DMS53 (cell line): ENCODE measurements at regions not wholly inside any gene's neighbourhood (a gene's known extent, or its start where the extent isn't known, plus 50 kb on each side); places are given as distances from the start of the nearest gene placed in this dataset.

Experiments
- DNase-seq: peaks from one replicate; lab custom pipeline; 2025; lab: John Stamatoyannopoulos, UW

DNA sequence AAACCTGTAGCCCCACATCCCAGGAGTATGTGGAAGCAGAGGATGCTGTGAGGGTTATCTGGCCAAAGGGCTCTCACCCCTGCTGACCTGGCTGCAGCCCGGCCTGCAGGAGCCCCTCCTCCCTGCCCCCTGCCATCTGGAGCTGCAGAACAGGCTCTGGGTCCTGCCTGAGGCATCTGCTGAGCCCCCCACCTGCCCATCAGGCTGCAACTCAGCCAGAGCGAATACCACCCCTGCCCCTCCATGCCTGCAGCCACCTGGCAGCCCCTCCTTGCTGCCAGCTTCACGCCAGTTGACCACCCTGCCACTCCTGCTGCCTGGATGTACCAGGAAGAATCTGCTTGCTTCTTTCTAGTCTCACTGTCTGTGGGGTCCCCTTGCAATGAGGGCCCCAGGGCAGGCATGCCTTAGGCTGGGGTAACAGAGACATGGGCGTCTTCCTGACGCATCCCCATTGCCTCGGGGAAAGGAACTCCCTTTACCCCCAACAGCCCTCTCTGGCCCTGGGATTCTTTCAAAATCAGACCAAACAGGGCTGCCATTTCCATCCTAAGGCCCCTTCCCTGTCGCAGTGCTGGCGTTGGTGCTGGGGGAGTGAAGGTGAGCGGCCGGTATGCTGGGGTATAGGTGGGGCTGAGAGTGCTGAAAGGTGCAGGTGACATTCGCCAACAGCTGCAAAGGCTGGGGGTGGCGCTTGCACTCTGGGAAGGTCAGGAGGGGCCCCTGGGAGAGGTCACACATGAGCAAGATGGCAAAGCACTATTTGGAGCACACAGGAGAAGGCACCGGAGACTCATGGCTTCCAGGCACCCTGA is 1334.6 kb downstream of the TBC1D22A start:
- no peak for DNase-seq

DNA sequence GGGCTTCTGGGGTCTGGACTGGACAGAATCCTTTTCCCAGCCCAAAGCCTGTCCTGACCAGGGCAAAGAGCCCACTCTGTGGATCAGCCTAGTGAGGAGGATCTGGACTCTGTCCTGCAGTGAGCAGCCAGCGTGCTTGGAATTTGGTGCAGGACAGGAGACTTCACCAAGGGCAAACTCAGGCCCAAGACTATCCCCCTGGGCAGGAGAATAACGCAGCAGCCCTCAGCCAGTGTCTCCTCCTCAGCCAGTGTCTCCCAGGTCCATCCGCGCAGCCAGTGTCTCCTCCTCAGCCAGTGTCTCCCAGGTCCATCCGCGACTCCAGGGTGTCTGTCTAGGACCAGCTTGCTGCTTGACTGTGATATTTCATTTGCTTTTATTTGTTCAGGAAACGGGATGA is 1334.0 kb downstream of the TBC1D22A start:
- DNase-seq = no peak

DNA sequence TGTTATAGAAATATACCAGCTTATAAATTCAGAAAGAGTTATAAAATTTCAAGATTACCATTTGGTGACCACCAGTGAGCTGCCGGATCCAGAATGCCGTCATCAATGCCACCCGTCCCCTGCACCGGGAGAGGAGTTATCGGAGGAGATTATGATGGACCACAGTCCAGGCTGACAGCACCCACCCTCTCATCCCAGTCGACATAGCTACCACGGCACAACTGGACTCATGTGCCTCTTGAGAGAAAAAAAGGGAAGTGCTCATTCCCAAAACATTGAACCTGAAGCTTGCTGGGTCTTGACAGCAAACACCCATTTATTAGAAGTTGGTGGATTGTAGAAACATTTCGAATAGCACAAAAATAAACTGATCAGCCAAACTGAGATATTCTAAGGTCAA is 1331.5 kb downstream of the TBC1D22A start:
- DNase-seq = no peak

DNA sequence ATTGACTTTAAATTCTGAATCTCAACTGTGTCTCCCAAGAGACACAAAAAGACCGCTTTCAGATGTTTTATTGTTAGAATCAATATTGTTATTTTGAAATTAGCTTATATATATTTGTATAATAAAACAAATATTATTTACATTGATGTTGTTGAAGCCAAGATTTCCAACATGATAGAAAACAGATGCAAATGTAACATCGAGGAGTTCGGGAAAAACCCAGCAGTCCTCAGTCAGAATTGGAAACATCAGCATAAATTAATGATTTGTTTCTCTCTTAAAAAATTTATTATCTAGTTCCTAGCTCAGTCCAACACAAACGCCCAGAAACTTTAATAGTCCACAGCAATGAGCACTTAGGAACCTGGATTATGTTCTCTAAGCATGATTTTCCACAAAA is 1330.4 kb downstream of the TBC1D22A start:
- no peak for DNase-seq

DNA sequence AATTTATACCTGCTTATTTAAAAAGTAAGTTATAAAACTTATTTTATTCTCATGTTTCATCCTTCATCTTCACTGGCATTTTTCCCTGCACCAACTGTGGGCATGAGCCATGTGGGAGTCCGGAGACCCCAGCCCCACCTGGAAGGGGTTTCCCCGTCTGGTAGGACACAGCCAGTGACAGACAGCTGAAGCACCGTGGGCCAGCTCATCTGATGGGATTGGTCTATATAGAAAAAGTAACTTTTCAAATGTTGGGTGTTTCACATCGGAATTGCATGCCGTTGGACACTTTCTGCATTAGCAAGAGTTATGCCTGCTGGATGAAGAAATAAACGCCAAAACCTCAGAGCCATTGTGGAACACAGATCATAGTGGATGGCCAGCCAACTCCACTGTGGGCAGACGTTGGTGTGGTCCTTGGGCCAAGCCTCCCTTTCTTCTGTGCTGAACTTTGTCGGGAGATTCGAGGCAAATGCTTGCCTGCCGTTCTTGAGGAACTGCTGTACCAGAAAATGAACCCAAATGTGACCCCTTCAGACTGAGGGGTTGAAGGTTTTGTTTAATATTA is 1329.3 kb downstream of the TBC1D22A start:
- no peak for DNase-seq

DNA sequence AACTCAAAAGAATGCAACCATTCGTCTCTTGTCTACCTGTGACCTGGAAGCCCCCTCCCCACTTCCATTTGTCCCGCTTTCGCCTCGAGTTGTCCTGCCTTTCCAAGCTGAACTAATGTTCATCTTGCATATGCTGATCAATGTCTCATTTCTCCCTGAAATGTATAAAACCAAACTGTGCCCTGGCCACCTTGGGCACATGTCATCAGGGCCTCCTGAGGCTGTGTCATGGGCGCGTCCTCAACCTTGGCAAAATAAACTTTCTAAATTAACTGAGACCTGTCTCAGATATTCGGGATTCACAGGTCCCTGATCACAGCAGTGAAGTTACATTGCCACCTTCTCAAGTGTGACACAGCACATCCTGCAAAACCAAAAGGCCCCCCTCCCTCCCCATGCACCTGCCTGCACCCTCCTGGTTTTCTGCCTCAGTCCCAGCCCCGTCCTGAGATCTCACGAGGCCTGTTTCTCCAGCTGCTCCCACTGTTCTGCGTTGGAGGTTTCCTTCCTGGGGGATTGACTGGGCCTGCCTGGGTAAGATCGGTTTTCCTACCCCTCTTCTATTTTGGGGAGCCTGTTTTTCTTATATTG is 1328.7 kb downstream of the TBC1D22A start:
- DNase-seq = no peak

DNA sequence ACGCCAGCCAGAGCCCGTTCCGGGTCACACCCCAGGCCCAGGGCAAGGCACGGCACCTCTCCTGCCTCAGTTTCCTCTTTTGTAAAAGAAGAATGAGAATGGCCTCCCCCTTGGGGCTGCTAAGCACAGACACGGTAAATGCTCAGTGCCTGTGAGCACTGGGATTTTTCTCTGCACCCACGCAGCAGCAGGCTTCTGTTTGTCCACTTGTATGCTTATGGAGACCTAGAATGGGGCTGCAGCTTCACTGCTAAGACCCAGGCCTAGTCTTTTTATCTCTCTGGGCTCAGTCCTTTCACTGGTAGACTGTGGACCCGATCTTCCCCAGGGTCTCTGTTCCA is 1327.9 kb downstream of the TBC1D22A start:
- DNase-seq = no peak

DNA sequence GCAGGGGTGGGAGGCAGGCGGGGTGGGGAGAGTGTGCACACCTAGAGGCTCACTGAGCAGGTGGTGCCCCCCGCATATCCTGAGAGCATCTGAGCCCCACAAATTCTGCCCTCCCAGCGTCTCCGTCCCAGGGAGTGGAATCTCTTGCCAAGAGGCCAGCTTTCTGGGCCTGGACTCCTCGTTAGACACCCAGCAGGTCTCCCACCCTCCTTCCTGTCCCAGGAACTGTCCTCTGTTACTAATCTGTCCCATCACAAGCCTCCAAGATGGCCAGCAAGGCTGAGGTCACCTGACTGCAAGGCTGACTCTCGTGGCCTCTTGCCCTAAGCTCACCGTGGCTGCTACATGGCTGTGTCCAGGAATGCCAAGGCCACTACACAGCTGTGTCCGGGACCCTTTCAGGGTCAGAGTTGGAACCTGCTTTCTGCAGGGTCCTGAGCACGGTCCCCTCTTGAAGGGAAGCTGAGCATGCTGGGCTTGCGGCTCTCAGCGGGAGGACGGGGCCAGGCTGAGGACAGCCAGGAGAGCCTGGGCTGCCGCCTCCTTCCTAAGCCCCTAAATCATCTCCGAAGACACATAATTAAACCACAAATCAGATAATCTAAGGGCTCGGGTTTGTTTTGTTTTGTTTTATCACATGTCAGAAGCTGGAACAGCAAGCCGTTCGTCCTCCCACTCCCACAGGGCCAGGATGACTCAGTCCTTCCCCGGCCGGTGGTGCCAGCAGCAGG is 1327.3 kb downstream of the TBC1D22A start:
- no peak for DNase-seq

DNA sequence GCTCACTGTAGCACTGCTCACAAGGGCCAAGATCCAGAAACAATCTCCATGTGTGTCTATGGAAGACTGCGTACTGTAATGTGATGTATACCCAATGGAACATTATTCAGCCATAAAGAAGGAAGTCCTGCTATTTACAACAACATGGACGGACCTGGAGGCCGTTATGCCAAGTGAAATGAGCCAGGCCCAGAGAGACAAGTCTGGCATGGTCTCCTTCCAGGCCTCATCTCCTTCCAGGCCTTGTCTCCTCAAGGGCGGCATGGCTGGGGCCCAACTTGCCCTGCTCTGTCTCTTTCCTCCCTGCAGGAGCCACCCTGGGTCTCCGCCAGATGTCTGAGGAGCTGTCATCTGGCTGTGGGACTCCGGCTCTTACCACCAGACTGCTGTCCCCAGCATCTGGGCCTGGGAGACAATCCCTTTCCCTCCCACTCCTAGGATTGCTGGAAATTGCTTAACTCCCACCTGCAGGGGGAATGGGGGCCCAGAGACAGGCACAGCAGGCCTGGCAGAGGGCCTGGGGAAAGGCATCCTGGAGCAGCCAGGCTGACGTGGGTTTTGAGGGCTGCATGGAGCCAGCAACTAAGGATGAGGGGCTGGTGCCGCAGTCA is 1326.6 kb downstream of the TBC1D22A start:
- no peak for DNase-seq

DNA sequence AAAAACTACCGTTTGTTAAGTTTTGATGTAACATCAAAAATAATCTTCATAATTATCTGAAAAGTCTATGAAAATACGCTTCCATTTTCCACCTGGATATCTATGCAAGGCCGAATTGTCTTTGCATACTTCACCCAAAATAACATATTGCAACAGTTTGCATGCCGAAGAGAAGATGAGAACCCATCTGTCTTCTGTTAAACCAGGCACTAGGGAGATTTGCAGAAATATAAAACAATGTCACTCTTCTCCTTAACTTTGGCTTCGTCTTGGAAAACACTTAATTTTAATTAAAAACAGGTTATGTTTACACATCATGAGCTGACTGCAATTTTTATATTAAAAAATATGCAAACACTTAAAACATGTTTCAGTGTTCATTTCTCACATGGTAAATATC is 1325.8 kb downstream of the TBC1D22A start:
- no peak for DNase-seq

DNA sequence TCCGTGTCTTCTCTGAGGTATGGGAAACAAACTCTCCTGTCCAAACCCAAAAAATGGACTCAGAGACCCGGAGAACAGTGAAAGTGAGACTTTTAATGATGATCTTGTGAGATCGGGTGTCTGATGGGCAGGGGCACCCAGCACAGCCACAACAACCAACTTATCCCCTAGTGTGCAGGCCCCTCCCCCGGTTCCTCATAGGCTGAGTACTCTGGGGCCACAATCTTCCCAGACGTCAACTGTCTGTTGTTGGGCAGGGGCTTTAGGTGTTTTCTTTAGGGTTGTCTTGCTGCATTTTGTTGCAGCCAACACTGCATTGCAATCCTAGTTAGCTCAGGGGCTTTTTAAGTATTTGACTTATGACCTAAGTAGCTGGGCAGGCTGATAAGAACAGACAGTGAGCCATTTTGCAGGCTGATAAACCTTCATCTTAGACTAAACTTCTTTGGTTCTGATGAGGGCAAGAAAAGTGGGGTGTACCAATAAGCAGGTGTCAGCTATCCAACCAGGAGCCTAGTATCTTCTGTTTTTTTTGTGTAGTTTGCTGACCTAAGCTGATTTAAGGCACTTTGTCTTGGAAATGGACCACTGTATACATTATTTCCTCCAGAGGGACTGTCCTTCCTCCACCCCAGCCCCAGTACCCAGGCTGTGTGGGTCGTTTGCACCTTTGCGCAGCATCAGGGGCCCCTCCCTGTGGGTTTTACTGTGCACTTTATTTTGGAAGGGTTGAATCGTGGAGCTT is 1323.6 kb downstream of the TBC1D22A start:
- DNase-seq = no peak

DNA sequence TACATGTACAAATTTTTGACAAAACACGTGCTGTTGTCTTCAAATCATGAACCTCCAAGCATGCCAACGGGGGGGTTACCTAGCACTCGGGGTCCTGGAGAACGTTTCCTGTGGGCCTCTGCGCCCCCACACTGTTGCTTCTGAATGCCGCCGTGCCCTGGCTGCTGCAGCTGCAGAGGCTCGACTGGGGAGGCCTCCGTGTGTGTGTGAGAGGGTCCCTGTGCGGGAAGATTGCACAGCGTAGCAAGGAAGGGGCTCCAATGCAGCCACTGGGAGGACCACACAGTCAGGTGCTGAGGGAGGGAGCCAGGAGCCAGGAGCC is 1322.2 kb downstream of the TBC1D22A start:
- DNase-seq = no peak

DNA sequence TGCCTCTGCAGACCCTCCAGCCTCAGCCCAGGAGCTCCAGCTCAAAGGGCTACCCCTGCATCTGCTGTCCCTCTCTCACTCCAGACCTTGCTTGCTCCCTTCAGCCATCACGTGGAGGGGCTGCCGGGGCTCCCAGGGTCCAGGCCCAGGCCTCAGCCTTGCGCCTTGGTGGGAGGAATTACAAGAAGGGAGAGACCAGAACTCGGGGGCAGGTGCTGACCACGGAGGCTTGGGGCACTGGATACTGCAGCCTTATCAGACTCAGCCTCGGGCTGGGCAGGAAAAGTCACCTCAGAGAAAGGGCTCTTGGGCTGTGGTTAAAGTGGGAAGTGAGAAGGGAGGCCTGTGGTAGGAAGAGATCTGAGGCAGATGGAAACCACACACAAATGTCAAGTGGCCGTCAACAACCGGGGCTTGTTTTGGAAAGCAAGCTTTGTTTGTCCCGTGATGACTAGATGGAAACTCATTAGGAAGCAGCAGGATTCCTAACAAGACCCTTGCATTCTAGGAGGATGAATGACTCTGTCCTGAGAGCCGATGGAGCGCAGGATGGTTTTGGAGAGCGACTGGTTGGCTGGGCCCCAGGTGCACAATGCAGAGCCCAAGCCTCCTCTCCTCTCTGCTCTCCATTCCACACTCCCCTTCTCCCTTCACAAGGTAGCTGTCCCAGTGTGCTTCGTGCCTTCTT is 1321.7 kb downstream of the TBC1D22A start:
- no peak for DNase-seq

DNA sequence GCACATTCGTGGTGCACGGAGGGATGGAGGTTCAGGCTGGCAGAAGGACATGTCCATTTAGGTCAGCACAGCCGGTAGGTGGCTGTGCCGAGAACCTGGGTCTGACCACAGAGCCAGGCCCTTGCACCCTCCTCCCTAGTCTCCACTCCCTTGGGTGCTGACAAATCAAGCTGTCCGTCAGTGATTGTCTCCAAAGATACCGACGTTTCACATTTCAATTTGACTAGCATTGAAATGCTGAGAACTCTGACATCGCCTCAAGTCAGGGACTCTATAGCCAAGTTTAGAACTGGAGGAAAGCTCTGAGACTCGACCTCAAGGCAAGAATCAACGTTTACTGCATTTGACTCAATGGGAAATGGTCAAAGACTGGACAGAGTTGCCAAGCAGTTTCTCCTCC is 1321.1 kb downstream of the TBC1D22A start:
- DNase-seq = no peak

DNA sequence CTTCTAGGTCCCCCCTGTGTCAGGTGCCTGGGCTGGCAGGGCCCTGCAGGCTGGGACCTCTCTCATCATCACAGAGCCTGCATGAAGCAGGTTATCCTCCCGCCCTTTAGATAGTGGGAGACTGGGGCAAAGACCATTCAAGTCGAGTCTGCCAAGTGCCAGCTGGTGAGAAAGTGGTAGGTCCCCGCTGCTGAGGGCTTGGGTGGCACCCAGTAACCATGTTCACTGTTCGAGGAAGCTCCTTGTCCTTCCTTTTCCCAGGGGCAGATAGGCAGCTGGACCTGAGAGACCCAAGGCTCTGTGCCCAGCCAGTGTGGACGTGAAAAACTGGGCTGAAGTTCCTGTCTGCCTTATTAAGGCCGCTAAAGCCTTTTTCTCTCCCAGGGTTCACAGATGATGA is 1319.8 kb downstream of the TBC1D22A start:
- no peak for DNase-seq

DNA sequence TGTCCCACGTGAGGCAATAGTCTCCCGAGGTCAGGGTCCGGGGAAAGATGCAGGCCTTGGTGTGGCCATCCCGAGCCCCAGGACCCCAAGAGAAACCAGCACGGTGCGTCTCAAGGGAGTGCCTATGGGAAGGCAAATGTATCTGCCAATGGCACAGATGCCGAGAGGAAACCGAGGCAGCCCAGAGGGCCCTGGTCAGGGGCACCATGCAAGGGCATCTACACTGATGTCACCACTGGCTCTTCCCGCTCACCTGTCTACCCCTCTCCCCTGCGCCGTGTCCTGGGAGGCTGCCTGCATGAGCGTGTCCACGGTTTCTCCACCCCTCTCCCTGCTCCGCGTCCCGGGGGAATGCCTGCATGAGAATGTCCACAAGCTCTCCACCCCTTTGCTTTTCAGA is 1318.8 kb downstream of the TBC1D22A start:
- no peak for DNase-seq

DNA sequence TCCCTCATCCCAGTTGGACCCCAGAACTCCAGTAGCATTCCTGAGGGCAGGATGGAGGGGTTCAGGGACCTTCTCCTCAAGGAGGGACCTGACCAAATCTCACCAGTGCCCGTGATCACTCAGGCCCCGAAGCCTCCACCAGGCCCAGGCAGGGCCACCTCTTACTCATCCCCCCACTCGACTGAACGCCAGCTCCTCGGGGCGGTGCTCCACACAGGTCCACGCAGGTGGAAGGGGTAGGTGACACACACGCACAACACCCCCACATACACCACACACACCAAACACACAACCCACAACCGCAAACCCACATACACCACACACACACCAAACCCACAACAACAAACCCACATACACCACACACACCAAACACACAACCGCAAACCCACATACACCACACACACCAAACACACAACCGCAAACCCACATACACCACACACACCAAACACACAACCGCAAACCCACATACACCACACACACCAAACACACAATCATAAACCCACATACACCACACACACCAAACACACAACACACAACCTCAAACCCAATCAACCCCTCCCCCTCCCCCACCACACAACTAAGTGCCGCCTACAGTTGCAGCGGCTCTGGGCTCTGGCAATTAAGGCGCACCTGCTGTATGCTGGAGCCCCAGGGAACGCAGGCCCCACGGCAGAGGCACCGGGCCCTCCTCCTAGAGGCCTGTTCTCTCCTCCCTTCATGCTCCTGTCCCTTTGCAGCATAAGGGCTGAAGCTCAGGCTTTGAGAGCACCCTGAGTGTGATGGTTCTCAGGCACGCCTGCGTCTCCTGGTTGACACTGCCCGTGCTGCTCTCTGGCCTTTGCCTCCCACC is 1318.1 kb downstream of the TBC1D22A start:
- DNase-seq = no peak

DNA sequence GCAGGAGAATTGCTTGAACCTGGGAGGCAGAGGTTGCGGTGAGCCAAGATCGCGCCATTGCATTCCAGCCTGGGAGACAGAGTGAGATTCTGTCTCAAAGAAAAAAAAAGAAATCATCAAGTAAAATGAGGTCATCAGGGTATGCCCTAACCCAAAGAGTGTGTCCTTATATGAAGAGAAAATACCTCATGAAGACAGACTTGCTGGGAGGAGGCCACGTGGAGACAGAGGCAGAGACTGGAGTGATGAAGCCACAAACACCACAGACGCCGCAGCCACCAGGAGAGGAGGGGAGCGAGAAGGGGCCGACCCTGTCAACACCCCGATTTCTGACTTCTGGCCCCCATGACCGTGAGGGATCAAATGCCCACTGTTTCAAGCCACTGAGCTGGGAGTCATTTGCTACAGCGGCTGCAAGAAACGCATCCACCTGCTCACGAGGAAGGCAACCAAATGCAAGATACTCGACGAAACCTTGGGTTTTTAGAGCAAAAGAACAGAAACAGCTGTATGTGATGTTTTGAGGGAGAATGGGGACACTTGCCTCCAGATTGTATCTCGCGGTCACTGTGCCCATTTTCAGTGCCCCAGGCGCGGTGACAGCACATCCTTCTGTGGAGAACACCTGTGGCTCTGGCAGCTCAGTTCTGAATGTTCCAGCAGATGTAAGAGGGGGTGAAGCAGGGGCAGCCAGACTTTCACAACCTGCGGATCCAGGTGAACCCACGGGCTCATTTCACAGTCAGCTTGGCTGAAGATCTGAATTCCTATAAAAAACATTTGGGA is 1317.2 kb downstream of the TBC1D22A start:
- DNase-seq = no peak

DNA sequence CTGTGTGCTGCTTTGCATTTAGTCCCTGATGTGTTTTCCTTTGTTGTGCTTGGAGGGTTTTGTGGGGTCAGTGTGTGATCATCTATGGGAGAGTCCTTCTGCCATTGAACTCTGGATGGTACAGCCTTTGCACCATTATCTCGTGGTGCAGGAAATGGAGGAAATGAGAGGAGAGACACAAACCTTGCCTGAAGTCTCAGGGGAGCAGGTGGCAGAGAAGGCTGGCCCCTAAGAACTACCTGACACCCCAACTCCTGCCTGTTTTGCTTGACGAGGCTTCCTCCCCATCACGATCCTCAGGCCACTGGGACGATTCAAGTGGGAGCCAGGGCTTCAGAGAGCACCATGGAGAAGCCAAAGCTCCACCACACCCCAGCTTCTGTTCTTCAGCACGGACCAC is 1316.4 kb downstream of the TBC1D22A start:
- DNase-seq = no peak

DNA sequence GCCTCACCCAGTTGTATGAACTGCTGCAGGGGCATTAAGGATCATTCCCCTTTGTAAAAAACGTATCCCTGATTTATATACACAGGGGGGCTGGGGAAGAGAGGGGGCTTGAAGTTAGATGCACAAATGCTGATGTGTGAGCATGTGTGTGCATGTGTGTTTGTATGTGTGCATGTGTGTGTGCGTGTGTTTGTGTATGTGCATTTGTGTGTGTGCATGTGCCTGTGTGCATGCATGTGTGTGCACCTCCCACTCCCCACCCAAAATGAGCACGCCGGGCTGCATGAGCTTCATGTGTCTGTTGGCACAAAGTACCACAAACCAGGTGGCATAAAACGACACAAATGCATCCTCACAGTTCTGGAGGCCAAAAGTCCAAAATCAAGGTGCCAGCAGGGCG is 1315.2 kb downstream of the TBC1D22A start:
- no peak for DNase-seq
